ENCODE measurements at regions not wholly inside any gene's neighbourhood (a gene's known extent, or its start where the extent isn't known, plus 50 kb on each side); places are given as distances from the start of the nearest gene placed in this dataset.

GRCh38 chr5:101036778-101037177 lies 133.7 kb upstream of the ST8SIA4 start:
- no TSS peak for BruUV-seq (replicated peaks)
- H3K27ac Mint-ChIP-seq (ENCODE audit: unreplicated experiment), result no peak overlapping the region
- intact Hi-C loops (cut with micrococcal nuclease; ENCODE audit: unreplicated experiment), result no loop called here
- ChIA-PET CTCF (no interaction called here), POLR2A (no interaction called here)
- no peak for DNase-seq
- no peak for TF ChIP-seq CTCF (IDR thresholded peaks at IDR 0.05; ENCODE audit: insufficient read depth in 1 of 2, low read depth in 1 of 2, low read length in 1 of 2, severe bottlenecking in 1 of 2, unreplicated experiment in 1 of 2)
- Histone ChIP-seq H3K9me3 (no peaks in the 10 kb centered on the region), H3K27me3 (replicated peaks; ENCODE audit: control insufficient read depth, insufficient read depth, low read length) (no peaks in the 10 kb centered on the region), H3K4me1 (no peaks in the 10 kb centered on the region), H3K4me3 (ENCODE audit: low read depth, low read length) (no peak overlapping the region), H3K36me3 (ENCODE audit: control insufficient read depth, insufficient read depth, low read length) (no peaks in the 10 kb centered on the region)
- H3K27me3 Mint-ChIP-seq (ENCODE audit: insufficient read depth, unreplicated experiment), result peaks cover 3% of the 10 kb centered on the region
- H3K36me3 Mint-ChIP-seq (ENCODE audit: insufficient read depth, unreplicated experiment), result no peaks in the 10 kb centered on the region
- no peaks in the 10 kb centered on the region for H3K4me1 Mint-ChIP-seq (ENCODE audit: low read depth, unreplicated experiment)
- H3K4me3 Mint-ChIP-seq (ENCODE audit: unreplicated experiment), result no peak overlapping the region
- no peaks in the 10 kb centered on the region for H3K9me3 Mint-ChIP-seq (ENCODE audit: unreplicated experiment)

- ChIA-PET CTCF (no interaction called here), POLR2A (no interaction called here)
- no TSS peak for BruUV-seq (replicated peaks)
- no peak overlapping the region for H3K4me3 Mint-ChIP-seq (ENCODE audit: unreplicated experiment)
- no peaks in the 10 kb centered on the region for H3K4me1 Mint-ChIP-seq (ENCODE audit: low read depth, unreplicated experiment)
- no peak overlapping the region for H3K27ac Mint-ChIP-seq (ENCODE audit: unreplicated experiment)
- no peaks in the 10 kb centered on the region for H3K9me3 Mint-ChIP-seq (ENCODE audit: unreplicated experiment)
- H3K4me1 ChIP-seq, result no peaks in the 10 kb centered on the region
- TF ChIP-seq CTCF (IDR thresholded peaks at IDR 0.05; ENCODE audit: insufficient read depth in 1 of 2, low read depth in 1 of 2, low read length in 1 of 2, severe bottlenecking in 1 of 2, unreplicated experiment in 1 of 2), result no peak
- peaks cover 3% of the 10 kb centered on the region for H3K27me3 Mint-ChIP-seq (ENCODE audit: insufficient read depth, unreplicated experiment)
- intact Hi-C loops (cut with micrococcal nuclease; ENCODE audit: unreplicated experiment), result no loop called here
- H3K36me3 Mint-ChIP-seq (ENCODE audit: insufficient read depth, unreplicated experiment), result no peaks in the 10 kb centered on the region
- H3K9me3 ChIP-seq, result no peaks in the 10 kb centered on the region
- no peaks in the 10 kb centered on the region for H3K27me3 ChIP-seq (replicated peaks; ENCODE audit: control insufficient read depth, insufficient read depth, low read length)
- no peaks in the 10 kb centered on the region for H3K36me3 ChIP-seq (ENCODE audit: control insufficient read depth, insufficient read depth, low read length)
- H3K4me3 ChIP-seq (ENCODE audit: low read depth, low read length), result no peak overlapping the region
- no peak for DNase-seq
Measured at GRCh38 chr5:101035425-101035824, 132.3 kb upstream of the ST8SIA4 start.

GRCh38 chr5:101024299-101024698 lies 121.2 kb upstream of the ST8SIA4 start:
- POLR2A ChIA-PET, result no interaction called here
- Mint-ChIP-seq H3K27me3 (ENCODE audit: insufficient read depth, unreplicated experiment) (no peaks in the 10 kb centered on the region), H3K4me3 (ENCODE audit: unreplicated experiment) (no peak overlapping the region), H3K36me3 (ENCODE audit: insufficient read depth, unreplicated experiment) (no peaks in the 10 kb centered on the region), H3K4me1 (ENCODE audit: low read depth, unreplicated experiment) (peaks cover 6% of the 10 kb centered on the region), H3K9me3 (ENCODE audit: unreplicated experiment) (no peaks in the 10 kb centered on the region), H3K27ac (ENCODE audit: unreplicated experiment) (no peak overlapping the region)
- peaks cover 5% of the 10 kb centered on the region; the same call in 1 of the 2 replicates for H3K9me3 ChIP-seq
- no peak overlapping the region for H3K4me3 ChIP-seq (ENCODE audit: low read depth, low read length)
- no peak for TF ChIP-seq CTCF (IDR thresholded peaks at IDR 0.05; ENCODE audit: insufficient read depth in 1 of 2, low read depth in 1 of 2, low read length in 1 of 2, severe bottlenecking in 1 of 2, unreplicated experiment in 1 of 2)
- intact Hi-C loops (cut with micrococcal nuclease; ENCODE audit: unreplicated experiment), result no loop called here
- H3K4me1 ChIP-seq, result 0 out of 2 replicates have a peak, but pooled peaks cover 6% of the 10 kb centered on the region
- DNase-seq, result no peak
- H3K27me3 ChIP-seq (replicated peaks; ENCODE audit: control insufficient read depth, insufficient read depth, low read length), result no peaks in the 10 kb centered on the region
- BruUV-seq (replicated peaks), result no TSS peak
- CTCF ChIA-PET, result no interaction called here
- no peaks in the 10 kb centered on the region for H3K36me3 ChIP-seq (ENCODE audit: control insufficient read depth, insufficient read depth, low read length)
